CD14-positive monocyte (primary cell): ENCODE measurements at regions not wholly inside any gene's neighbourhood (a gene's known extent, or its start where the extent isn't known, plus 50 kb on each side); places are given as distances from the start of the nearest gene placed in this dataset.

ENCODE experiments used
- DNase-seq, 3 donors: peaks; one replicate each; pipeline ENCODE4 v3.0.0-alpha.2; 2011 to 2022
- H2AFZ ChIP-seq: 2 replicates; pipeline ENCODE4 v1.6.0; 2012; ENCODE audit warnings: mild to moderate bottlenecking, low read depth, low read length, inconsistent platforms; ENCODE audit not compliant: insufficient read depth, poor library complexity, severe bottlenecking
- H3K27ac ChIP-seq, 2 donors: 1 replicate in 1 of 2; 2 replicates in 1 of 2; pipeline ENCODE4 v1.5.1; 2012 to 2013; ENCODE audit warnings: low read length in 2 of 2, control low read depth in 1 of 2, inconsistent platforms in 1 of 2, low read depth in 1 of 2, mild to moderate bottlenecking in 1 of 2
- H3K27me3 ChIP-seq, 2 donors: one replicate each; pipeline versions ENCODE4 v1.6.0 to v1.6.1; 2011 to 2013; ENCODE audit warnings: low read length in 2 of 2; ENCODE audit not compliant: control insufficient read depth in 2 of 2, insufficient read depth in 2 of 2
- H3K36me3 ChIP-seq, 2 donors: replicated peaks in 1 of 2; 1 replicate in 1 of 2; 2 replicates in 1 of 2; pipeline versions ENCODE4 v1.5.1 to v1.6.1; 2012 to 2013; ENCODE audit warnings: low read length in 2 of 2, control low read depth in 1 of 2, inconsistent platforms in 1 of 2, mild to moderate bottlenecking in 1 of 2; ENCODE audit not compliant: insufficient read depth in 2 of 2, control insufficient read depth in 1 of 2
- H3K4me1 ChIP-seq, 2 donors: 1 replicate in 1 of 2; 2 replicates in 1 of 2; pipeline versions ENCODE4 v1.5.1 to v1.6.1; 2012 to 2013; ENCODE audit warnings: low read length in 2 of 2, control low read depth in 1 of 2, inconsistent platforms in 1 of 2, mild to moderate bottlenecking in 1 of 2, moderate library complexity in 1 of 2; ENCODE audit not compliant: insufficient read depth in 2 of 2, control insufficient read depth in 1 of 2
- H3K4me2 ChIP-seq: replicated peaks from 2 replicates; pipeline ENCODE3; 2012; ENCODE audit warnings: low read length, moderate library complexity, mild to moderate bottlenecking; ENCODE audit not compliant: poor library complexity, severe bottlenecking; ENCODE audit errors: extremely low read depth
- H3K4me3 ChIP-seq, 3 experiments: fragments of 200-600 bp in 1 of 3; sonication (generic) in 1 of 3; replicated peaks in 1 of 3; 1 replicate in 2 of 3; 2 replicates in 1 of 3; pipeline ENCODE4 v1.5.1; 2011 to 2013; ENCODE audit warnings: low read length in 3 of 3, mild to moderate bottlenecking in 3 of 3, control low read depth in 2 of 3, low read depth in 2 of 3, inconsistent platforms in 1 of 3, moderate library complexity in 1 of 3
- H3K79me2 ChIP-seq: 2 replicates; pipeline ENCODE4 v1.6.0; 2012; ENCODE audit warnings: mild to moderate bottlenecking, control low read depth, inconsistent platforms, low read length, moderate library complexity; ENCODE audit not compliant: insufficient read depth
- H3K9ac ChIP-seq: 2 replicates; pipeline ENCODE4 v1.6.0; 2017; ENCODE audit warnings: low read length, mild to moderate bottlenecking; ENCODE audit not compliant: insufficient read depth, poor library complexity, severe bottlenecking
- H3K9me3 ChIP-seq, 2 donors: replicated peaks in 1 of 2; 1 replicate in 1 of 2; 2 replicates in 1 of 2; pipeline versions ENCODE4 v1.5.1 to v1.6.1; 2012 to 2013; ENCODE audit warnings: low read length in 2 of 2, control low read depth in 1 of 2; ENCODE audit not compliant: control insufficient read depth in 1 of 2, insufficient read depth in 1 of 2
- H4K20me1 ChIP-seq: 2 replicates; pipeline ENCODE4 v1.6.0; 2012; ENCODE audit warnings: mild to moderate bottlenecking, low read length, control low read depth, moderate library complexity; ENCODE audit not compliant: insufficient read depth
- H3K27ac Mint-ChIP-seq, 7 donors: one replicate each; pipeline ENCODE4 v1.8.0; 2020; ENCODE audit warnings: mild to moderate bottlenecking in 7 of 7, mixed read lengths in 7 of 7, moderate library complexity in 6 of 7, inconsistent platforms in 2 of 7
- H3K27me3 Mint-ChIP-seq, 3 donors: one replicate each; pipeline ENCODE4 v1.8.0; 2021 to 2022; ENCODE audit warnings: low read depth in 3 of 3, mild to moderate bottlenecking in 3 of 3, mixed read lengths in 3 of 3, moderate library complexity in 3 of 3, inconsistent platforms in 1 of 3
- H3K36me3 Mint-ChIP-seq, 2 donors: one replicate each; pipeline ENCODE4 v1.8.0; 2020; ENCODE audit warnings: mixed read lengths in 2 of 2, inconsistent platforms in 1 of 2, mild to moderate bottlenecking in 1 of 2
- H3K4me1 Mint-ChIP-seq: one replicate; pipeline ENCODE4 v1.8.0; 2020; ENCODE audit warnings: mild to moderate bottlenecking, mixed read lengths
- H3K4me3 Mint-ChIP-seq, 2 donors: one replicate each; pipeline ENCODE4 v1.8.0; 2020; ENCODE audit warnings: mild to moderate bottlenecking in 2 of 2, mixed read lengths in 2 of 2, moderate library complexity in 1 of 2
- H3K9me3 Mint-ChIP-seq, 7 donors: one replicate each; pipeline ENCODE4 v1.8.0; 2020 to 2022; ENCODE audit warnings: mixed read lengths in 7 of 7, mild to moderate bottlenecking in 6 of 7, moderate library complexity in 6 of 7, inconsistent platforms in 2 of 7
- CTCF ChIP-seq: fragments of 200-600 bp; IDR thresholded peaks from one replicate; pipeline ENCODE4 v1.8.0; 2022; ENCODE audit warnings: antibody characterized with exemption, mild to moderate bottlenecking
- WGBS: methylation state at CpG from one replicate; pipeline ENCODE4 v1.1.5; 2013; ENCODE audit warnings: missing lambda C conversion rate; ENCODE audit not compliant: insufficient coverage; 5-methylcytosine and 5-hydroxymethylcytosine counted together
- intact Hi-C, 2 donors: fragments of 100-400 bp; cut with micrococcal nuclease; formaldehyde crosslinking; loops; one replicate each; pipeline versions ENCODE4 v1.15.0 to v1.15.1; 2023

GRCh38 chr12:75571656-75572205, 60.3 kb upstream of the KRR1 start:
- Mint-ChIP-seq H3K9me3 (peaks cover 0 to 2% (median 0%) of the 10 kb centered on the region in 7 donors), H3K27ac (no peak overlapping the region), H3K36me3 (no peaks in the 10 kb centered on the region), H3K27me3 (peaks cover 0 to 2% (median 0%) of the 10 kb centered on the region in 3 donors), H3K4me3 (no peak overlapping the region), H3K4me1 (no peaks in the 10 kb centered on the region)
- Histone ChIP-seq H3K9me3 (no peaks in the 10 kb centered on the region), H3K36me3 (no peaks in the 10 kb centered on the region), H4K20me1 (no peaks in the 10 kb centered on the region), H3K27me3 (no peaks in the 10 kb centered on the region), H3K4me1 (no peaks in the 10 kb centered on the region), H3K79me2 (no peaks in the 10 kb centered on the region), H3K4me2 (no peak overlapping the region), H2AFZ (no peak overlapping the region), H3K4me3 (no peak overlapping the region), H3K9ac (no peak overlapping the region), H3K27ac (no peak overlapping the region)
- no peak for TF ChIP-seq CTCF
- intact Hi-C loops = no loop called here
- DNase-seq = no peak
- WGBS = no CpG with 5 or more reads among the region's 2 CpGs

DNA sequence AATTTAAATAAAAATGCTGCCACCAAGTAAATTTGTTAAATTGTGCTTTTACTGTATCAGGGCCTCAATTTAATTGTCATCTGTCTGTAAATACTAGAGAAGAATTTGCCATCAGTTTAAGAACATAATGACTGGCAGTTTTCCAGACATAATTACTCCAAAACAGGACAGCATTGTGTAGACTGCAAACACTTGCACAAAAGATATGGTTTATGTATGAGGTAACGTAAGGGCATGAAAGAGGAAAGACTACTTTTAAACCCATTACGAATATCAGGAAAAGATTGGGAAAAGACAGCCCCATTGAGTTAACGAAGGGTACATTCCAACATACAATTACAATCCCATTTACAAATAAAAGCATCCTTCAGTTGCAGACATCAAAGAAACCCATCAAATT, 59.8 kb upstream of the KRR1 start:
- intact Hi-C loops = no loop called here
- no peaks in the 10 kb centered on the region for H3K36me3 ChIP-seq
- no peaks in the 10 kb centered on the region for H3K36me3 Mint-ChIP-seq
- H3K27ac Mint-ChIP-seq = no peak overlapping the region
- H3K4me1 ChIP-seq = no peaks in the 10 kb centered on the region
- no CpG with 5 or more reads among the region's 3 CpGs for WGBS
- no peak overlapping the region for H3K4me3 Mint-ChIP-seq
- no peaks in the 10 kb centered on the region for H3K27me3 ChIP-seq
- H3K9me3 ChIP-seq = no peaks in the 10 kb centered on the region
- H3K9me3 Mint-ChIP-seq = peaks cover 0 to 5% (median 0%) of the 10 kb centered on the region in 7 donors
- H3K4me3 ChIP-seq = no peak overlapping the region
- H3K4me2 ChIP-seq = no peak overlapping the region
- H3K9ac ChIP-seq = no peak overlapping the region
- H3K79me2 ChIP-seq = no peaks in the 10 kb centered on the region
- no peak overlapping the region for H2AFZ ChIP-seq
- peaks cover 0 to 2% (median 0%) of the 10 kb centered on the region in 3 donors for H3K27me3 Mint-ChIP-seq
- no peaks in the 10 kb centered on the region for H4K20me1 ChIP-seq
- H3K4me1 Mint-ChIP-seq = no peaks in the 10 kb centered on the region
- H3K27ac ChIP-seq = no peak overlapping the region
- DNase-seq = no peak
- no peak for TF ChIP-seq CTCF
